K562 (cell line): ENCODE measurements at regions not wholly inside any gene's neighbourhood (a gene's known extent, or its start where the extent isn't known, plus 50 kb on each side); places are given as distances from the start of the nearest gene placed in this dataset.

Experiments
- ATAC-seq: fragments of 200-7000 bp; cut with Tn5 transposase; 3 replicates; pipeline ENCODE4 v1.9.1; 2020; ENCODE audit warnings: moderate library complexity
- BruUV-seq: library from RNA; stranded (reverse); fragments of 400-500 nt; replicated peaks from 2 replicates; lab custom pipeline; 2021; lab: Mats Ljungman, UMichigan
- CTCF ChIA-PET: fragments of 300-600 bp; formaldehyde crosslinking; extraction: SDS; loops from one replicate; lab custom pipeline; 2021; ENCODE audit warnings: low intra/inter-chr PET ratio; lab: Yijun Ruan, JAX
- POLR2A ChIA-PET: fragments of 300-600, 350-650 bp; sonication (Branson Sonifier 250); formaldehyde crosslinking; extraction: SDS; loops from one replicate; lab custom pipeline; 2021; ENCODE audit warnings: antibody characterized with exemption, inconsistent platforms; lab: Yijun Ruan, JAX
- DNase-seq, 4 experiments: peaks; one replicate each; pipeline versions ENCODE4 v3.0.0 to v3.0.0-alpha.2; 2011 to 2018; ENCODE audit warnings: low spot score in 3 of 4, mixed read lengths in 3 of 4; ENCODE audit errors: extremely low read depth in 1 of 4
- FAIRE-seq: peaks from 2 replicates; lab custom pipeline; 2011; peaks lifted over from hg19 to GRCh38; lab: Jason Lieb, UNC
- H2AFZ ChIP-seq: 2 replicates; pipeline ENCODE4 v1.6.0; 2011; ENCODE audit warnings: low read depth, low read length, control low read depth, inconsistent platforms
- H3K27ac ChIP-seq: fragments of 200-600 bp; 3 replicates; pipeline ENCODE4 v1.8.0; 2011; ENCODE audit warnings: low read depth, mild to moderate bottlenecking, control low read depth, inconsistent platforms, low read length, moderate library complexity, mixed read lengths; ENCODE audit errors: extremely low read depth
- H3K27me3 ChIP-seq, 2 experiments: fragments of 300-600 bp in 1 of 2; 2 replicates in 1 of 2; 3 replicates in 1 of 2; pipeline versions ENCODE4 v1.6.0 to v1.8.0; 2011; ENCODE audit warnings: inconsistent platforms in 2 of 2, low read length in 2 of 2, mild to moderate bottlenecking in 1 of 2, mixed read lengths in 1 of 2, moderate library complexity in 1 of 2; ENCODE audit not compliant: control insufficient read depth in 2 of 2, insufficient read depth in 2 of 2
- H3K36me3 ChIP-seq: fragments of 300-600 bp; 3 replicates; pipeline ENCODE4 v1.8.0; 2011; ENCODE audit warnings: mild to moderate bottlenecking, low read length, inconsistent platforms; ENCODE audit not compliant: control insufficient read depth, insufficient read depth
- H3K4me1 ChIP-seq, 2 experiments: fragments of 200-600 bp in 1 of 2; replicated peaks in 1 of 2; 2 replicates in 1 of 2; 3 replicates in 1 of 2; pipeline versions ENCODE4 v1.5.1 to v1.8.0; 2011; ENCODE audit warnings: inconsistent platforms in 2 of 2, low read length in 2 of 2, mild to moderate bottlenecking in 1 of 2, mixed read lengths in 1 of 2, moderate library complexity in 1 of 2; ENCODE audit not compliant: control insufficient read depth in 2 of 2, insufficient read depth in 2 of 2
- H3K4me2 ChIP-seq: 2 replicates; pipeline ENCODE4 v1.6.1; 2011; ENCODE audit warnings: low read length, control low read depth, inconsistent platforms, mixed read lengths; ENCODE audit not compliant: insufficient read depth
- H3K4me3 ChIP-seq: fragments of 200-600 bp; sonication (generic), shearing (Covaris generic); 2 replicates; pipeline ENCODE4 v1.5.1; 2016; ENCODE audit warnings: control low read depth, inconsistent platforms
- H3K79me2 ChIP-seq: fragments of 200-600 bp; 3 replicates; pipeline ENCODE4 v1.8.0; 2011; ENCODE audit warnings: low read length, inconsistent platforms; ENCODE audit not compliant: control insufficient read depth, insufficient read depth
- H3K9ac ChIP-seq, 2 experiments: 2 replicates each; pipeline versions ENCODE4 v1.6.0 to v1.6.1; 2011; ENCODE audit warnings: low read depth in 2 of 2, low read length in 2 of 2, control low read depth in 1 of 2, inconsistent platforms in 1 of 2, mild to moderate bottlenecking in 1 of 2, mixed read lengths in 1 of 2; ENCODE audit not compliant: insufficient read depth in 1 of 2
- H3K9me1 ChIP-seq: one replicate; pipeline ENCODE4 v1.6.0; 2011; ENCODE audit warnings: inconsistent platforms, mild to moderate bottlenecking, low read length, moderate library complexity; ENCODE audit not compliant: control insufficient read depth, insufficient read depth
- H3K9me3 ChIP-seq: replicated peaks from 2 replicates; pipeline ENCODE4 v1.5.1; 2011; ENCODE audit warnings: low read depth, low read length, inconsistent platforms; ENCODE audit not compliant: control insufficient read depth, insufficient read depth
- H4K20me1 ChIP-seq: replicated peaks from 2 replicates; pipeline ENCODE4 v1.6.1; 2011; ENCODE audit warnings: low read length, inconsistent platforms, mixed read lengths; ENCODE audit not compliant: control insufficient read depth, insufficient read depth
- JUN ChIP-seq, 2 experiments: sonication (generic) in 1 of 2; formaldehyde crosslinking in 1 of 2; IDR thresholded peaks; 2 replicates each; pipeline versions ENCODE4 v1.6.1 to v1.8.0; 2012 to 2022; ENCODE audit warnings: borderline replicate concordance in 2 of 2, mild to moderate bottlenecking in 2 of 2, improper control_type of control experiment in 1 of 2, low read depth in 1 of 2, low read length in 1 of 2, missing genetic modification reagents in 1 of 2
- MEIS2 ChIP-seq: fragments of 450-650 bp; IDR thresholded peaks from 2 replicates; pipeline ENCODE4 v1.6.1; 2014; ENCODE audit warnings: mild to moderate bottlenecking; ENCODE audit not compliant: partially characterized antibody
- PKNOX1 ChIP-seq: fragments of 450-650 bp; IDR thresholded peaks from 2 replicates; pipeline ENCODE4 v1.6.1; 2016
- PML ChIP-seq: IDR thresholded peaks from 2 replicates; pipeline ENCODE4 v1.6.1; 2012; ENCODE audit warnings: low read length, inconsistent platforms
- RAD21 ChIP-seq, 2 experiments: fragments of 250-450 bp in 1 of 2; fragments of 450-650 bp in 1 of 2; sonication (Bioruptor Pico) in 1 of 2; formaldehyde crosslinking in 1 of 2; IDR thresholded peaks in 1 of 2; conservative IDR thresholded peaks in 1 of 2; 2 replicates each; pipeline versions ENCODE4 v1.4.0 to v1.8.0; 2020 to 2022; ENCODE audit warnings: mild to moderate bottlenecking in 2 of 2, moderate library complexity in 1 of 2
- SRSF9 ChIP-seq: fragments of 200-400 bp; formaldehyde crosslinking; IDR thresholded peaks from 2 replicates; pipeline ENCODE4 v1.6.1; 2017; ENCODE audit warnings: low read depth, low read length, borderline replicate concordance
- TAL1 ChIP-seq: fragments of 450-650 bp; IDR thresholded peaks from 2 replicates; pipeline ENCODE4 v1.6.1; 2016; ENCODE audit warnings: mild to moderate bottlenecking
- TFAM ChIP-seq: fragments of 250-450 bp; sonication (Bioruptor Pico); conservative IDR thresholded peaks from 2 replicates; pipeline ENCODE4 v1.5.0; 2021; ENCODE audit warnings: mild to moderate bottlenecking, moderate library complexity
- THRA ChIP-seq: fragments of 450-650 bp; IDR thresholded peaks from 2 replicates; pipeline ENCODE4 v1.6.1; 2017; ENCODE audit warnings: mild to moderate bottlenecking, moderate library complexity
- ZFP1 ChIP-seq: fragments of 450-650 bp; formaldehyde crosslinking; IDR thresholded peaks from 2 replicates; pipeline ENCODE4 v1.4.0; 2020; ENCODE audit warnings: mild to moderate bottlenecking, mixed read lengths
- ZNF785 ChIP-seq: fragments of 250-450 bp; sonication (Bioruptor Pico); IDR thresholded peaks from 2 replicates; pipeline ENCODE4 v1.4.0; 2020; ENCODE audit warnings: mild to moderate bottlenecking
- WGBS: fragments of 100-300 bp; shearing (Covaris generic); methylation state at CpG from one replicate; pipeline ENCODE4 v1.1.6; 2016; ENCODE audit warnings: low coverage, mixed read lengths; ENCODE audit not compliant: insufficient coverage; ENCODE audit errors: missing lambda C conversion rate; 5-methylcytosine and 5-hydroxymethylcytosine counted together
- in situ Hi-C: fragments of 300-500 bp; cut with MboI; formaldehyde crosslinking; loops from 4 replicates; pipeline ENCODE4 v1.15.0; 2018; ENCODE audit warnings: inconsistent platforms, mixed read lengths
- intact Hi-C: fragments of 100-400 bp; cut with micrococcal nuclease; formaldehyde crosslinking; loops from 2 replicates; pipeline ENCODE4 v1.14.2; 2022
- TF ChIP-seq, protein P1 (sequence below), 3 experiments: IDR thresholded peaks in 2 of 3; conservative IDR thresholded peaks in 1 of 3; 2 replicates each; pipeline ENCODE4 v1.5.1; 2011 to 2012; ENCODE audit warnings: low read length in 3 of 3, mild to moderate bottlenecking in 3 of 3, control low read depth in 2 of 3, improper control_type of control experiment in 1 of 3, inconsistent platforms in 1 of 3, low read depth in 1 of 3, mixed read lengths in 1 of 3, moderate library complexity in 1 of 3; ENCODE audit not compliant: insufficient read depth in 2 of 3

DNA sequence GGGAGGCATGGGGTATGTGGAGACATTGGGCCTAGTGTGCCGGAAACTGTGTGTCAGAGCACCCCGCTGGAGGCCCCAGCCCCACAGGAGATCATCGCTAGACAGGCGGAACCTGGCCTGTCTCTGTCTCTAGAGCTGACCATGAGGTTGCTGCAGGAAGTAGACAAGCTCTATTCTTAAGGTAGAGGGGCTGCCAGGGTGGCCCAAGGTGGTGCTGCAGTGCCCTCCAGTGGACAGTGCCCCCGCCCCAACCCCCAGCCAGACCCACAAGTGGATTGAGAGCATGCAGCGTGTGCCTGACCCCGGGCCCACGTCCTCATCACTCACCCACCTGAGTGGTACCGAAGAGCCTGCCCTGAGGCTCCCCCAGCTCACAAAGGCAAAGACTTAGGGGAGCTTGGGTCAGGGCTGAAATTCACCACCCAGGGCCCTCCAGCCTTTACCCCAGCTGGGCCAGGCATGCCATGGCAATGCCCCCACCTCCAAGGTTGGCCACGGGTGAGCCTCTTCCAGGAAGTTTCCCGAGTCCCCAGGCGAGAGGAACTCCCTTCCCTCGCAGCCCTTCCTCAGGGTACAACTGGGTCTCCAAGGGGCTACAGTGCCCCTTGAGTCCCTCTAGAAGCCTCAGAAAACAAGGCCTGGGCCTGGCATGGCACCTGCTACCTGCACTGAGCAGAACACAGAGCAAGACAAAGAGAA lies 155.0 kb downstream of the TTC32 start:
- WGBS = 19% methylated on average over 11 of the region's 13 CpGs
- Histone ChIP-seq H3K9ac (no peak overlapping the region), H3K27me3 (peaks cover 0 to 17% of the 10 kb centered on the region in 2 experiments; a peak in 3 of 5 replicates), H3K79me2 (no peaks in the 10 kb centered on the region), H3K4me1 (no peaks in the 10 kb centered on the region), H3K4me3 (no peak overlapping the region), H3K9me3 (no peaks in the 10 kb centered on the region), H2AFZ (no peak overlapping the region), H4K20me1 (no peaks in the 10 kb centered on the region), H3K36me3 (no peaks in the 10 kb centered on the region), H3K4me2 (no peak overlapping the region), H3K27ac (no peak overlapping the region), H3K9me1 (no peaks in the 10 kb centered on the region)
- intact Hi-C loops = loop anchor here (10.0 kb wide), 1 partner anchor 118 kb away; no protein-coding TSS in a partner anchor
- POLR2A ChIA-PET = interaction anchor here (0.6 kb wide), 1 partner anchor 397 kb away, joined by 3 read pairs; no protein-coding TSS in a partner anchor
- DNase-seq (peak; percentile 12 to 41 (median 34)), FAIRE-seq (no peak), ATAC-seq (peak; percentile 66)
- BruUV-seq = no TSS peak
- in situ Hi-C loops = no loop called here
- CTCF ChIA-PET = no interaction called here
- no peak for TF ChIP-seq SRSF9
- no peak for TF ChIP-seq PKNOX1
- TF ChIP-seq PML = no peak
- TF ChIP-seq THRA = no peak
- TF ChIP-seq JUN (IDR thresholded peaks at IDR 0.05; ENCODE audit: borderline replicate concordance, low read depth, low read length) = no peak
- TF ChIP-seq JUN (CRISPR knock-in tag; IDR thresholded peaks at IDR 0.05; ENCODE audit: borderline replicate concordance) = no peak
- TF ChIP-seq MEIS2 = no peak
- peak in 1 of 2 experiments; percentile 21; a peak in 1 of 4 replicates for TF ChIP-seq RAD21 (CRISPR knock-in tag; conservative IDR thresholded peaks at IDR 0.05 in 1 of 2, IDR thresholded peaks at IDR 0.05 in 1 of 2)
- TF ChIP-seq ZNF785 (CRISPR knock-in tag) = no peak
- TF ChIP-seq, protein P1, sequence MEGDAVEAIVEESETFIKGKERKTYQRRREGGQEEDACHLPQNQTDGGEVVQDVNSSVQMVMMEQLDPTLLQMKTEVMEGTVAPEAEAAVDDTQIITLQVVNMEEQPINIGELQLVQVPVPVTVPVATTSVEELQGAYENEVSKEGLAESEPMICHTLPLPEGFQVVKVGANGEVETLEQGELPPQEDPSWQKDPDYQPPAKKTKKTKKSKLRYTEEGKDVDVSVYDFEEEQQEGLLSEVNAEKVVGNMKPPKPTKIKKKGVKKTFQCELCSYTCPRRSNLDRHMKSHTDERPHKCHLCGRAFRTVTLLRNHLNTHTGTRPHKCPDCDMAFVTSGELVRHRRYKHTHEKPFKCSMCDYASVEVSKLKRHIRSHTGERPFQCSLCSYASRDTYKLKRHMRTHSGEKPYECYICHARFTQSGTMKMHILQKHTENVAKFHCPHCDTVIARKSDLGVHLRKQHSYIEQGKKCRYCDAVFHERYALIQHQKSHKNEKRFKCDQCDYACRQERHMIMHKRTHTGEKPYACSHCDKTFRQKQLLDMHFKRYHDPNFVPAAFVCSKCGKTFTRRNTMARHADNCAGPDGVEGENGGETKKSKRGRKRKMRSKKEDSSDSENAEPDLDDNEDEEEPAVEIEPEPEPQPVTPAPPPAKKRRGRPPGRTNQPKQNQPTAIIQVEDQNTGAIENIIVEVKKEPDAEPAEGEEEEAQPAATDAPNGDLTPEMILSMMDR (IDR thresholded peaks at IDR 0.05 in 2 of 3, conservative IDR thresholded peaks at IDR 0.05 in 1 of 3; ENCODE audit: insufficient read depth in 2 of 3, low read depth in 1 of 3, low read length in 3 of 3) = peak; percentile 13 to 36 (median 31); a peak in 4 of 6 replicates
- TF ChIP-seq TFAM = no peak
- no peak for TF ChIP-seq ZFP1 (CRISPR knock-in tag)
- no peak for TF ChIP-seq TAL1
